DMS79 (cell line): ENCODE measurements at regions not wholly inside any gene's neighbourhood (a gene's known extent, or its start where the extent isn't known, plus 50 kb on each side); places are given as distances from the start of the nearest gene placed in this dataset.

Experiments
- DNase-seq: peaks from one replicate; lab custom pipeline; 2025; lab: John Stamatoyannopoulos, UW

DNA sequence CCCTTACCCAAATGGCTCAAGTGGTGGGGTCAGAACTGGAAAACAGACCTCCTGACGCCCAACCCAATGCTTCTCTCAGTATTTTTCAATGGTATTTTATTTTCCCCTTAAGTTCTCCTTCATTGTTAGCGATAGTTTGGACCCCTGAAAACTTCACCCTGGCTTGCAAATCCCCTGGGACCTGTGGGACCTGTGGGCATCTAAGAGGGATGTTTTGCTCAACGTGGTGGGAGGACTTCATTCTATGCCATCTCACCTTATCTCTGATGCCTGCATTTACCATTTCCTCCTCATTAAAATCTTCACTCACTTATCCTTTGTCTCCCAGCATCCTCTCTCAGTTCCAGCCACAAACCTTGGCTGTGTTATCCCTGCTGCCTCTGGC lies 59.4 kb upstream of the GZMB start:
- no peak for DNase-seq

DNA sequence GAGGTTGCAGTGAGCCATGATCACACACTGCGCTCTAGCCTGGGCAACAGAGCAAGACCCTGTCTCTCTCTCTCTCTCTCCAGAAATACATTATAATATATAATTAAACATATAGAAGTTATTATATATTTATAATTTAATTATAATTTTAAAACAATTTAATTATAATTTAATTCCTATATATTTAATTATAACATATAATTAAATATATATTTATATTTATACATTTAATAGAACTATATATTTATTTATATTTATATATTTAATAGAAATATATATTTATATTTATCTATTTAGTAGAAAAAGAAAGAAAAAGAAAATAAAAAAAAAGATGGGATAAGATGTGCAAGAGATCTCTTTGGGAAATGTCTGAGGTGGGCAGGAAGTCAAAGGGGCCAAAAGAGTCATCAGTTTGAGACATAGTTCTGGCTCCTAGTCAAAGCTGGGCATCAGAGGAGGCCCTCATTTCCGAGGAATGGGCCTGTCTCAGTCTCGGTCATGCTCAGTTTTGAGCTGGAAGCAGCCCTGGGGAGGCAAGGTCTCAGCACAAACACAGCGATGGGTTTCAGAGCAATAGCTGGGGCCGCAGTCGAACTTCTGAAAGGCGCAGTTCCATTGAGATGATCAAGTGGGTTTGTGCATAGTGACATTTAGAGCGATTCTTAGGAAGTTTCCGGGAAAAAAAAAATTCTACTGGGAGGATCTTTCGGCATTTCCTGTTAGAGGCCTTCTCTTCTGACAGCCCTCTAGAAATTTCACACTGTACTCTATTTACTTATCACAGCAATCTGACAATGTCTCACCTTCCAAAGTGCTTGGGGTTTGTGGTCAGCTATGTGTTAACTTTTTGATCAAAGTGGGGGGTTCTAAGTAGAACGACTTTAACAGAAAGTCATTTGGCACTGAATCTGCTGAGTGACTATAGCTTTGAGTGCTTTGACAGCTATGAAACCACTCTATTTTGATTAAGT lies 58.7 kb upstream of the GZMB start:
- DNase-seq = no peak

DNA sequence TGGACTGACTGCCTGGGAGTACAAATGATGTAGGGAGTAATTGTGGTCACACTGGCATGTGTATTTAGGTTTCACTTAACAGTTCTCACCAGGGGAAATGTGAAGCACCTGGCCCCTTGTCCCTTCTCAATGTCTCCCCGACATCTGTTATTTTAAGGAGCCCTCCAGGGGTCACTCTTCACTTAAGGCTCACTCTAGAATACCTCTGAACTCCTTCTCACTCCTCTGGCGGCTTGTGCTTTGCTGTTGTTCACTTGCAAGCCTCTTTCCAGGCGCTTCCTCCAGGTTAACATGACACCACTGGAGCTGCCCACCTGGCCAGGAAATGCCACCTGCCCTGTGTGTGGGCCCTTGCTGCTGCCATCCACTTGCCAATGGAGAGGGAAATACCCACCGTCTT lies 56.5 kb upstream of the GZMB start:
- DNase-seq = peak; percentile 60

DNA sequence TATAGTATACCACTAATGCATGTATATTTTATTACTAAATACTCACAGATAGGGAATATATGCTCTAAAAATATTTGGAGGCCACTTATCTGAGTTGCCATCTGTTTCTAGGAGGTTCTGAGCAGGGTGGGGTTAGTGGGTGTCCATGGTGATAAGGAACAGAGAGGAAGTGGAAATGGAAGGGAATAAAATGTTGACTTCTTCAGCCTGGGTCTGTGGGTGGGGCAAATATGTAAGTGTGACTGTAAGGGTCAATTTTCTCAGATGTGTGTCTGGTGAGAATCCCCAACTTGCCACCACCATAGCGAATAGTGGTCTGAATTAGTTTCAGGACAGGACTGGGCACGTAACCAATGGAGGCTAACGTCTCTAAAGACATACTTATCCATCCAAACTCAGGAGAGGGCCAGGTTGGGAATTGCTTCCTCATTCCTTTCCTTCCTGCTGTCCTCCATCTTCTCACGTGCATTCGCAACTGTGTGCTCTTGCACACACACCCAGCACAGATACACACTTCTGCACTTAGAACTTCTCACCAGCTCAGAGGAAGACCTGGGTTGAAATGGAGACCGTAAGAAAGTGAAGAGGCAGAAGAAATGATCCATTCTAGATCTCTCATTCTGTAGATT lies 54.2 kb upstream of the GZMB start:
- no peak for DNase-seq
